CD14-positive monocyte (primary cell): ENCODE measurements at regions not wholly inside any gene's neighbourhood (a gene's known extent, or its start where the extent isn't known, plus 50 kb on each side); places are given as distances from the start of the nearest gene placed in this dataset.

Experiments
- DNase-seq, 3 donors: peaks; one replicate each; pipeline ENCODE4 v3.0.0-alpha.2; 2011 to 2022
- H2AFZ ChIP-seq: 2 replicates; pipeline ENCODE4 v1.6.0; 2012; ENCODE audit warnings: mild to moderate bottlenecking, low read depth, low read length, inconsistent platforms; ENCODE audit not compliant: insufficient read depth, poor library complexity, severe bottlenecking
- H3K27ac ChIP-seq, 2 donors: 1 replicate in 1 of 2; 2 replicates in 1 of 2; pipeline ENCODE4 v1.5.1; 2012 to 2013; ENCODE audit warnings: low read length in 2 of 2, control low read depth in 1 of 2, inconsistent platforms in 1 of 2, low read depth in 1 of 2, mild to moderate bottlenecking in 1 of 2
- H3K27me3 ChIP-seq, 2 donors: one replicate each; pipeline versions ENCODE4 v1.6.0 to v1.6.1; 2011 to 2013; ENCODE audit warnings: low read length in 2 of 2; ENCODE audit not compliant: control insufficient read depth in 2 of 2, insufficient read depth in 2 of 2
- H3K36me3 ChIP-seq, 2 donors: replicated peaks in 1 of 2; 1 replicate in 1 of 2; 2 replicates in 1 of 2; pipeline versions ENCODE4 v1.5.1 to v1.6.1; 2012 to 2013; ENCODE audit warnings: low read length in 2 of 2, control low read depth in 1 of 2, inconsistent platforms in 1 of 2, mild to moderate bottlenecking in 1 of 2; ENCODE audit not compliant: insufficient read depth in 2 of 2, control insufficient read depth in 1 of 2
- H3K4me1 ChIP-seq, 2 donors: 1 replicate in 1 of 2; 2 replicates in 1 of 2; pipeline versions ENCODE4 v1.5.1 to v1.6.1; 2012 to 2013; ENCODE audit warnings: low read length in 2 of 2, control low read depth in 1 of 2, inconsistent platforms in 1 of 2, mild to moderate bottlenecking in 1 of 2, moderate library complexity in 1 of 2; ENCODE audit not compliant: insufficient read depth in 2 of 2, control insufficient read depth in 1 of 2
- H3K4me2 ChIP-seq: replicated peaks from 2 replicates; pipeline ENCODE3; 2012; ENCODE audit warnings: low read length, moderate library complexity, mild to moderate bottlenecking; ENCODE audit not compliant: poor library complexity, severe bottlenecking; ENCODE audit errors: extremely low read depth
- H3K4me3 ChIP-seq, 3 experiments: fragments of 200-600 bp in 1 of 3; sonication (generic) in 1 of 3; replicated peaks in 1 of 3; 1 replicate in 2 of 3; 2 replicates in 1 of 3; pipeline ENCODE4 v1.5.1; 2011 to 2013; ENCODE audit warnings: low read length in 3 of 3, mild to moderate bottlenecking in 3 of 3, control low read depth in 2 of 3, low read depth in 2 of 3, inconsistent platforms in 1 of 3, moderate library complexity in 1 of 3
- H3K79me2 ChIP-seq: 2 replicates; pipeline ENCODE4 v1.6.0; 2012; ENCODE audit warnings: mild to moderate bottlenecking, control low read depth, inconsistent platforms, low read length, moderate library complexity; ENCODE audit not compliant: insufficient read depth
- H3K9ac ChIP-seq: 2 replicates; pipeline ENCODE4 v1.6.0; 2017; ENCODE audit warnings: low read length, mild to moderate bottlenecking; ENCODE audit not compliant: insufficient read depth, poor library complexity, severe bottlenecking
- H3K9me3 ChIP-seq, 2 donors: replicated peaks in 1 of 2; 1 replicate in 1 of 2; 2 replicates in 1 of 2; pipeline versions ENCODE4 v1.5.1 to v1.6.1; 2012 to 2013; ENCODE audit warnings: low read length in 2 of 2, control low read depth in 1 of 2; ENCODE audit not compliant: control insufficient read depth in 1 of 2, insufficient read depth in 1 of 2
- H4K20me1 ChIP-seq: 2 replicates; pipeline ENCODE4 v1.6.0; 2012; ENCODE audit warnings: mild to moderate bottlenecking, low read length, control low read depth, moderate library complexity; ENCODE audit not compliant: insufficient read depth
- H3K27ac Mint-ChIP-seq, 7 donors: one replicate each; pipeline ENCODE4 v1.8.0; 2020; ENCODE audit warnings: mild to moderate bottlenecking in 7 of 7, mixed read lengths in 7 of 7, moderate library complexity in 6 of 7, inconsistent platforms in 2 of 7
- H3K27me3 Mint-ChIP-seq, 3 donors: one replicate each; pipeline ENCODE4 v1.8.0; 2021 to 2022; ENCODE audit warnings: low read depth in 3 of 3, mild to moderate bottlenecking in 3 of 3, mixed read lengths in 3 of 3, moderate library complexity in 3 of 3, inconsistent platforms in 1 of 3
- H3K36me3 Mint-ChIP-seq, 2 donors: one replicate each; pipeline ENCODE4 v1.8.0; 2020; ENCODE audit warnings: mixed read lengths in 2 of 2, inconsistent platforms in 1 of 2, mild to moderate bottlenecking in 1 of 2
- H3K4me1 Mint-ChIP-seq: one replicate; pipeline ENCODE4 v1.8.0; 2020; ENCODE audit warnings: mild to moderate bottlenecking, mixed read lengths
- H3K4me3 Mint-ChIP-seq, 2 donors: one replicate each; pipeline ENCODE4 v1.8.0; 2020; ENCODE audit warnings: mild to moderate bottlenecking in 2 of 2, mixed read lengths in 2 of 2, moderate library complexity in 1 of 2
- H3K9me3 Mint-ChIP-seq, 7 donors: one replicate each; pipeline ENCODE4 v1.8.0; 2020 to 2022; ENCODE audit warnings: mixed read lengths in 7 of 7, mild to moderate bottlenecking in 6 of 7, moderate library complexity in 6 of 7, inconsistent platforms in 2 of 7
- CTCF ChIP-seq: fragments of 200-600 bp; IDR thresholded peaks from one replicate; pipeline ENCODE4 v1.8.0; 2022; ENCODE audit warnings: antibody characterized with exemption, mild to moderate bottlenecking
- WGBS: methylation state at CpG from one replicate; pipeline ENCODE4 v1.1.5; 2013; ENCODE audit warnings: missing lambda C conversion rate; ENCODE audit not compliant: insufficient coverage; 5-methylcytosine and 5-hydroxymethylcytosine counted together
- intact Hi-C, 2 donors: fragments of 100-400 bp; cut with micrococcal nuclease; formaldehyde crosslinking; loops; one replicate each; pipeline versions ENCODE4 v1.15.0 to v1.15.1; 2023

- Histone ChIP-seq H3K9me3 (no peaks in the 10 kb centered on the region), H3K4me1 (no peaks in the 10 kb centered on the region), H3K9ac (no peak overlapping the region), H4K20me1 (no peaks in the 10 kb centered on the region), H3K4me3 (no peak overlapping the region), H3K79me2 (no peaks in the 10 kb centered on the region), H3K27me3 (no peaks in the 10 kb centered on the region), H2AFZ (no peak overlapping the region), H3K4me2 (no peak overlapping the region), H3K36me3 (no peaks in the 10 kb centered on the region), H3K27ac (no peak overlapping the region)
- TF ChIP-seq CTCF: no peak
- Mint-ChIP-seq H3K27me3 (no peaks in the 10 kb centered on the region), H3K27ac (no peak overlapping the region), H3K4me1 (no peaks in the 10 kb centered on the region), H3K4me3 (no peak overlapping the region), H3K9me3 (peaks cover 0 to 2% (median 0%) of the 10 kb centered on the region in 7 donors), H3K36me3 (no peaks in the 10 kb centered on the region)
- DNase-seq: no peak
- intact Hi-C loops: no loop called here
Measured at GRCh38 chr10:64537112-64537511, 1015.9 kb downstream of the REEP3 start.

GRCh38 chr10:64537928-64538327, 1016.7 kb downstream of the REEP3 start:
- WGBS: 93% methylated on average over 3 of the region's 5 CpGs

More at GRCh38 chr10:64537928-64538327, 1016.7 kb downstream of the REEP3 start:
- intact Hi-C loops: no loop called here
- Histone ChIP-seq H3K9me3 (no peaks in the 10 kb centered on the region), H3K36me3 (no peaks in the 10 kb centered on the region), H3K27me3 (no peaks in the 10 kb centered on the region), H4K20me1 (no peaks in the 10 kb centered on the region), H3K4me2 (no peak overlapping the region), H3K9ac (no peak overlapping the region), H2AFZ (no peak overlapping the region), H3K4me3 (no peak overlapping the region), H3K27ac (no peak overlapping the region), H3K79me2 (no peaks in the 10 kb centered on the region), H3K4me1 (no peaks in the 10 kb centered on the region)
- no peaks in the 10 kb centered on the region for H3K36me3 Mint-ChIP-seq
- DNase-seq: no peak
- no peaks in the 10 kb centered on the region for H3K4me1 Mint-ChIP-seq
- peaks cover 0 to 2% (median 0%) of the 10 kb centered on the region in 7 donors for H3K9me3 Mint-ChIP-seq
- no peak for TF ChIP-seq CTCF
- no peak overlapping the region for H3K4me3 Mint-ChIP-seq
- no peaks in the 10 kb centered on the region for H3K27me3 Mint-ChIP-seq
- no peak overlapping the region for H3K27ac Mint-ChIP-seq
